Progenitor cell of endocrine pancreas (in vitro differentiated cells): ENCODE measurements at regions not wholly inside any gene's neighbourhood (a gene's known extent, or its start where the extent isn't known, plus 50 kb on each side); places are given as distances from the start of the nearest gene placed in this dataset.
"Not testable (repeated sequence)": the region's sequence is repeated elsewhere in the genome, so short reads cannot be mapped to it uniquely, and the experiment has no call there.

Source experiments
- DNase-seq: peaks from one replicate; pipeline ENCODE4 v3.0.0; 2021; ENCODE audit warnings: low spot score; ENCODE audit not compliant: unreplicated experiment
- H3K27ac Mint-ChIP-seq: 2 replicates; pipeline ENCODE4 v1.8.0; 2021; ENCODE audit warnings: mild to moderate bottlenecking, moderate library complexity, mixed read lengths
- H3K27me3 Mint-ChIP-seq: 2 replicates; pipeline ENCODE4 v1.8.0; 2021; ENCODE audit warnings: mixed read lengths
- H3K36me3 Mint-ChIP-seq: 2 replicates; pipeline ENCODE4 v1.8.0; 2022; ENCODE audit warnings: mixed read lengths; ENCODE audit not compliant: insufficient read depth
- H3K4me1 Mint-ChIP-seq: 2 replicates; pipeline ENCODE4 v1.8.0; 2021; ENCODE audit warnings: low read depth, mixed read lengths
- H3K4me3 Mint-ChIP-seq: 2 replicates; pipeline ENCODE4 v1.8.0; 2021; ENCODE audit warnings: low read depth, mild to moderate bottlenecking, moderate library complexity, mixed read lengths
- H3K9me3 Mint-ChIP-seq: 2 replicates; pipeline ENCODE4 v1.8.0; 2021; ENCODE audit warnings: low read depth, mixed read lengths
- CTCF ChIP-seq: fragments of 200-600 bp; sonication (generic); IDR thresholded peaks from one replicate; pipeline ENCODE4 v1.5.0; 2021; ENCODE audit warnings: antibody characterized with exemption, mild to moderate bottlenecking; ENCODE audit not compliant: unreplicated experiment

DNA sequence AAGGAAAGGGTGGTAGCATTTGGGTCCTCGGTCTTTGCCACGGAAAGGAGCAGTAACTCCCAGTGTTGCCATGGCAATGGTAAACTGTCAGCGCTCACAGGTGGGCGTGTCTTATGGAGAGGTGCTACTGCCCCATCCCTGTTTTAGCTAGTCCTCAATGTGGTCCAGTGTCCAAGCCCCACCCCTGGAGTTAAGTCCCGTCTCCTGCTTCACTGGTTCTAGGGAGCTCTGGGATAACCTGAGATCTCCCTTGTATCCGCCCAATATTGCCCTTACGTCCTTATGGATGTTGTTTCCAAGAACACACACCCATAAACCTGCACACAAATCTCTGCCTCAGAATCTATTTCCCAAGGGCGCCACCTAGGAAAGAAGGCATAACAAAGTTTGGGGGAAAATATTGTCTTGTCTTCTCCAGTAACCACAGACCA, 64.2 kb downstream of the SPRING1 start:
- no peaks in the 10 kb centered on the region for H3K9me3 Mint-ChIP-seq
- peaks cover 3% of the 10 kb centered on the region for H3K27me3 Mint-ChIP-seq
- H3K36me3 Mint-ChIP-seq, result no peaks in the 10 kb centered on the region
- DNase-seq, result no peak
- H3K4me3 Mint-ChIP-seq, result no peak overlapping the region
- peaks cover 7% of the 10 kb centered on the region for H3K4me1 Mint-ChIP-seq
- no peak for TF ChIP-seq CTCF
- no peak overlapping the region for H3K27ac Mint-ChIP-seq

GRCh38 chr12:116672842-116673516, 64.9 kb downstream of the SPRING1 start:
- Mint-ChIP-seq H3K4me1 (peaks cover 7% of the 10 kb centered on the region), H3K36me3 (no peaks in the 10 kb centered on the region), H3K27ac (no peak overlapping the region), H3K27me3 (peaks cover 3% of the 10 kb centered on the region), H3K9me3 (no peaks in the 10 kb centered on the region), H3K4me3 (no peak overlapping the region)
- DNase-seq, result no peak
- TF ChIP-seq CTCF, result no peak

DNA sequence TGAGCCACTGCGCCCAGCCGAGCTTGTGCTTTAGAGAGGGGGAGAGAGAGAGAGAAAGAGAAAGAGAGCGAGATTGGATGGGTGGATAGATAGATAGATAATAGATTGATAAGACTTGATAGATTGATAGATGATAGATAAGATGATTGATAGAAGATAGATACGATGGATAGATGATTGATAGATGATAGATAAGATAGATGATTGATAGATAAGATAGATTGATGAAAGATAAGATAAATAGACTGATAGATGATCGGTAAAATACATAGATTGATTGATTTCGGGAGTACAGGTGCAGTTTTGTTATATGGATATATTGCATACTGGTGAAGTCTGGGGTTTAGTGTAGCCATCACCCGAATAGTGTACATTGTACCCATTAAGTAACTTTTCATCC, 65.9 kb downstream of the SPRING1 start:
- Mint-ChIP-seq H3K4me1 (peaks cover 7% of the 10 kb centered on the region), H3K4me3 (no peak overlapping the region), H3K27me3 (peaks cover 3% of the 10 kb centered on the region), H3K36me3 (no peaks in the 10 kb centered on the region), H3K27ac (no peak overlapping the region), H3K9me3 (no peaks in the 10 kb centered on the region)
- TF ChIP-seq CTCF, result no peak
- DNase-seq, result no peak

- H3K36me3 Mint-ChIP-seq, result no peaks in the 10 kb centered on the region
- H3K4me1 Mint-ChIP-seq, result peaks cover 7% of the 10 kb centered on the region
- peaks cover 5% of the 10 kb centered on the region for H3K27me3 Mint-ChIP-seq
- TF ChIP-seq CTCF, result no peak
- H3K9me3 Mint-ChIP-seq, result no peaks in the 10 kb centered on the region
- H3K27ac Mint-ChIP-seq, result no peak overlapping the region
- DNase-seq, result no peak
- no peak overlapping the region for H3K4me3 Mint-ChIP-seq
Measured at GRCh38 chr12:116670859-116671258, 67.0 kb downstream of the SPRING1 start.

- peaks cover 12% of the 10 kb centered on the region for H3K27me3 Mint-ChIP-seq
- no peaks in the 10 kb centered on the region for H3K9me3 Mint-ChIP-seq
- H3K27ac Mint-ChIP-seq, result no peak overlapping the region
- H3K4me3 Mint-ChIP-seq, result no peak overlapping the region
- no peaks in the 10 kb centered on the region for H3K36me3 Mint-ChIP-seq
- H3K4me1 Mint-ChIP-seq, result peaks cover 8% of the 10 kb centered on the region
- no peak for TF ChIP-seq CTCF
- DNase-seq, result no peak
Measured at GRCh38 chr12:116667752-116668151, 70.1 kb downstream of the SPRING1 start.

DNA sequence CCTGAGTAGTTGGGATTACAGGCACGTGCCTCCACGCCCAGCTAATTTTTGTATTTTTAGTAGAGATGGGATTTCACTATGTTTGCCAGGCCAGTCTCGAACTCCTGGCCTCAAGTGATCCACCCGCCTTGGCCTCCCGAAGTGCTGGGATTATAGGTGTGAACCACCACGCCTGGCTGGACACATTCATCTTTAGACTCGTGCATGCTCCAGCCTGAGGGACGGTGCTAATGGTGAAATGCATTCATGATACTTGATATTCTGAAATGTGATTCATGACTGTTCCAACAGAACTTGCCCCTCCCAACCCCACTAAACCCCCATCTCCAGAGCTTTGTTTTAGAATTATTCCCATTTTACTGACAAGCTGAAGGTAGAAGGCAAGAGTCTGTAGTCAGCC, 71.0 kb downstream of the SPRING1 start:
- not testable (repeated sequence) for H3K36me3 Mint-ChIP-seq, H3K9me3 Mint-ChIP-seq, H3K4me3 Mint-ChIP-seq, DNase-seq, H3K27ac Mint-ChIP-seq
- Mint-ChIP-seq H3K27me3 (peaks cover 12% of the 10 kb centered on the region), H3K4me1 (peaks cover 14% of the 10 kb centered on the region)
